Cardiac fibroblast (primary cell): ENCODE measurements at regions not wholly inside any gene's neighbourhood (a gene's known extent, or its start where the extent isn't known, plus 50 kb on each side); places are given as distances from the start of the nearest gene placed in this dataset.

Experiments used
- DNase-seq, 2 donors: peaks; one replicate each; pipeline versions ENCODE4 v3.0.0 to v3.0.0-alpha.2; 2010; ENCODE audit warnings: low read depth in 2 of 2
- H3K4me3 ChIP-seq, 2 donors: replicated peaks in 1 of 2; 1 replicate in 1 of 2; 2 replicates in 1 of 2; pipeline ENCODE4 v1.5.1; 2011; ENCODE audit warnings: low read depth in 2 of 2, low read length in 2 of 2, mild to moderate bottlenecking in 2 of 2, moderate library complexity in 1 of 2
- TF ChIP-seq, protein P1 (sequence below): IDR thresholded peaks from one replicate; pipeline ENCODE4 v1.5.1; 2011; ENCODE audit warnings: low read depth, mild to moderate bottlenecking, low read length, inconsistent platforms

DNA sequence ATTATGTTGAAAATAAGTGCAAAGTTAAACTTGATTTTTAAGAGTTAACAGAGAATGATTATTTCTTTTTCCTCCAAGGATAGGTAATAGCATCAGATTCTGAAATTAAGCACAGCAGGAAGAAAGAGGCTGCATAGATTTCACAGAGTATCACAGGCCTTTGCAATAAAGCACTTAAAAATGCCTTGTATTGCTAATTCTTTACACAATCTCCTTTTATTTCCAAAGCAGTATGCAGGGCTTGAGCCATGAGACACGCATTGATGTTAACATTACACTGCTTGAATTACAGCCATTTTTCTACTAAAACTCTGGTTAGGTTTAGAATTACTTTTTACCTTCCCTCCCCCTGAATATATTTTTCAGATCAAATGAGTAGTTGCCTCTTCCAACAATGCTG is 398.3 kb downstream of the BCAT1 start:
- DNase-seq = no peak
- TF ChIP-seq, protein P1, sequence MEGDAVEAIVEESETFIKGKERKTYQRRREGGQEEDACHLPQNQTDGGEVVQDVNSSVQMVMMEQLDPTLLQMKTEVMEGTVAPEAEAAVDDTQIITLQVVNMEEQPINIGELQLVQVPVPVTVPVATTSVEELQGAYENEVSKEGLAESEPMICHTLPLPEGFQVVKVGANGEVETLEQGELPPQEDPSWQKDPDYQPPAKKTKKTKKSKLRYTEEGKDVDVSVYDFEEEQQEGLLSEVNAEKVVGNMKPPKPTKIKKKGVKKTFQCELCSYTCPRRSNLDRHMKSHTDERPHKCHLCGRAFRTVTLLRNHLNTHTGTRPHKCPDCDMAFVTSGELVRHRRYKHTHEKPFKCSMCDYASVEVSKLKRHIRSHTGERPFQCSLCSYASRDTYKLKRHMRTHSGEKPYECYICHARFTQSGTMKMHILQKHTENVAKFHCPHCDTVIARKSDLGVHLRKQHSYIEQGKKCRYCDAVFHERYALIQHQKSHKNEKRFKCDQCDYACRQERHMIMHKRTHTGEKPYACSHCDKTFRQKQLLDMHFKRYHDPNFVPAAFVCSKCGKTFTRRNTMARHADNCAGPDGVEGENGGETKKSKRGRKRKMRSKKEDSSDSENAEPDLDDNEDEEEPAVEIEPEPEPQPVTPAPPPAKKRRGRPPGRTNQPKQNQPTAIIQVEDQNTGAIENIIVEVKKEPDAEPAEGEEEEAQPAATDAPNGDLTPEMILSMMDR = no peak
- H3K4me3 ChIP-seq = no peak overlapping the region

DNA sequence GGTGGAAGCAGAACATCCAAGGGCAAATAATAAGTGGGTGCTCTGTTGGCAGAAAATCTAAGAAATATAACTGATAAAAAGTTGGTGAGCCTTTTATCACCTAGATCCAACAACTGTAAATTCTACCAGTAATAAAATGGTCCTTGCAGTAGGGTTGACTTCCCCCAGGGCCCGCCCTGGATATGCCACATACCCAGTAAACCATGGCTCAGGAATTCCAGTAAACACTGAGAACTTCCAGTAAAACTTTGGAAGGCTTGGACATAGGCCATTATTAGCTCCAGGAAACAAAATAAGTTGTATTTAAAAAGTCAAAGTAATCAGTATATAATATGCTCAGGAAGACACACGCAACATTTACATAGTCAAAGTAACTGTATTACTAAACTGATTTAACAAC is 402.2 kb downstream of the BCAT1 start:
- H3K4me3 ChIP-seq = no peak overlapping the region
- DNase-seq = no peak
- TF ChIP-seq, protein P1 = no peak

DNA sequence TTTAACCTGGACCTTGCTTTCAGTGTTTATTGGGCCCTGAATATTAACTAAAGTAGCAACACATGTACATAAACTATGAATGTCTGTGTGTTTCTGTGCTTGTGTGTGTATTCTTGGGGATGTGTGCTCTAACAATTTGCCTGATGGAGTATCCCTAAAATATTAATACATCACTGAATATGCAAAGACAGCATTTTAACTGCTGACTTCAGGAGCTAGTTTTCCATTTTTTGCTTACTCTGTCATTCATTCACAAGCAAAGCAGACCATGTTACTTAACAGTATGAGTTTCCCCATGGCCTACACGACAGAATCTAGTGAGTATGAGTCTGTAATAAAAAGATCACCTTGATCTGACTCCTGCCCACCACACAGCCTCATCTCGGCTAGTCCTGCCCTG is 402.8 kb downstream of the BCAT1 start:
- H3K4me3 ChIP-seq = no peak overlapping the region
- no peak for DNase-seq
- TF ChIP-seq, protein P1 = no peak

DNA sequence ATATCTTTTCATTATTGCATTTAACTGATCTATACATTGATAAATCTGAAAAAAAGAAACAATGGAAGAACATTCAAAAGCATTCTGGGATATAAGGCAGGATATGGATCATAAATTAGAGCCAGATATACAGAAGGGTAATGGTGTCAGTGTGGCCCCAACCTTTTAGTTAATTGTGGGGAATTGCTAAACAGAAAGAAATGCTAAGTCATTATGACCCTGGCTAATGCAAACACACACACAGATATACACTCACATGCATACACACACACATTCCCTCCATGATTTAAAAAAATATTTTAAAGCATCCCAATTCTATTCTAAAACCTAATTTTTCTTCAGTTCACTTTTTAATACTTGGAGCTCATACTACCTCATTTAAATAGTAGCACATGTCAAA is 404.5 kb downstream of the BCAT1 start:
- no peak overlapping the region for H3K4me3 ChIP-seq
- no peak for DNase-seq
- TF ChIP-seq, protein P1 = no peak

DNA sequence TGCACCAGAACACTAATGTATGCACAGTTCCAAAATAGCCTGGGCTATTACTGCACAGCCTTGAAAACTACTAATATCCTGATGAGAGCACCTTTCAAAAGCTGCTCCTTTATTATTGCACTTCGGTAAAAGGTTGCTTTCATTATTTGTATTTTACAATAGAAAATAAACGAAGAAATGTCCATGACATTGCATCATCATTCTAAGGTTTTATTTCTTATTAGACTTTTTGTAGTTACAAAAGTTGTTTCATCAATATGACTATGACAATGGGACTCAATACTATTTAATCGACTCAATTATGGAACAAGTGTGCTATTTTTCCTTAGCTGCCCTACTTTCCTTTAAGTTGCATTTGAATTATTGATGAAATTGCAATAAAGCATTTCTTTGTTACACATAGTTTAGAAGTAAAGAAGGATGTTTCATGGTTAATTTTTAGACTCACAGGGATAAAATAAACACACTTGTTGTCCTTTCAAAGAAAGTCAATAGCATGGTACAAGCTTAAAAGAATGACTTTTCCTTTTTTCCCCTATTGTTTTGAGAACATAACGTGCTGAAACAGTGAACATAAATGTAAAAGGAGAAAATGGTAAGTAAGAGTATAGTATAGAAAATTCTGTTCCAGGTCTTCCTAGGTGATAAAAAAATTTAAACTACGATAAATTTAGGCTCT is 407.6 kb downstream of the BCAT1 start:
- no peak for DNase-seq
- TF ChIP-seq, protein P1 = no peak
- no peak overlapping the region for H3K4me3 ChIP-seq

DNA sequence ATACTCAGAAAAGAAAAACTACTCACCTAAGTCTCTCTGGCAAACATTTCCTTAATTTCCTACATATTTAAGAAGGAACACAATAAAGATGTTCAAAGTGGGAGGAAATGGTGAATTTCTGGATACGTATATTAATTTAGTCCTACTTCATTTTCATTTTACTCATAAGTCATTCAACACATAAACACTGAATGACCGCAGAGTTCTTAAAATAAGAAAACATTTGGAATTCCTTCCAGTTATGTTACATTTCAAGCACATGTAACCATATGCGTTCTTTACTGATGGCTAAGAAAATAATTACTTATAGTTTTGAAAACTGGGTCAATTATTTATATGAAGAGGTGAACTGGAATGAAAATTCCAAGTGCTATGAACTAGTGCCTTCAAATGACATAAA is 409.3 kb downstream of the BCAT1 start:
- TF ChIP-seq, protein P1 = no peak
- H3K4me3 ChIP-seq = no peak overlapping the region
- DNase-seq = no peak
